ENCODE measurements at regions not wholly inside any gene's neighbourhood (a gene's known extent, or its start where the extent isn't known, plus 50 kb on each side); places are given as distances from the start of the nearest gene placed in this dataset.
"Not testable (repeated sequence)": the region's sequence is repeated elsewhere in the genome, so short reads cannot be mapped to it uniquely, and the experiment has no call there.

GRCh38 chr20:29604163-29604562, 1653.3 kb upstream of the DEFB115 start:
- not testable (repeated sequence) for H3K4me3 ChIP-seq (ENCODE audit: low read depth, low read length); DNase-seq (ENCODE audit: low read depth)

GRCh38 chr20:29606171-29606570, 1651.3 kb upstream of the DEFB115 start:
- not testable (repeated sequence) for H3K4me3 ChIP-seq (ENCODE audit: low read depth, low read length); DNase-seq (ENCODE audit: low read depth)

- H3K4me3 ChIP-seq (ENCODE audit: low read depth, low read length); DNase-seq (ENCODE audit: low read depth): not testable (repeated sequence)
Observed at GRCh38 chr20:29629395-29629794, 1628.1 kb upstream of the DEFB115 start.
